ENCODE measurements at regions not wholly inside any gene's neighbourhood (a gene's known extent, or its start where the extent isn't known, plus 50 kb on each side); places are given as distances from the start of the nearest gene placed in this dataset.

- no peaks in the 10 kb centered on the region for H3K4me1 ChIP-seq (ENCODE audit: control insufficient read depth in 1 of 2, insufficient read depth in 2 of 2, low read length in 2 of 2)
- BruUV-seq (replicated peaks), result no TSS peak
- H4K20me1 ChIP-seq (ENCODE audit: insufficient read depth), result no peaks in the 10 kb centered on the region
- POLR2A ChIA-PET, result no interaction called here
- RAD21 ChIA-PET (ENCODE audit: low non-redundant PET in 1 of 2, low total read pairs in 2 of 2, uncharacterized antibody in 2 of 2, unreplicated experiment in 2 of 2), result no interaction called here
- ATAC-seq (no peak), DNase-seq (ENCODE audit: low read depth, low spot score) (no peak)
- intact Hi-C loops (cut with micrococcal nuclease), result no loop called here
- H3K9me2 ChIP-seq (ENCODE audit: insufficient read depth), result no peaks in the 10 kb centered on the region
- no peaks in the 10 kb centered on the region for H3K36me3 ChIP-seq (ENCODE audit: control insufficient read depth in 1 of 2, insufficient read depth in 2 of 2, low read length in 2 of 2)
- H2AFZ ChIP-seq (ENCODE audit: low read depth, low read length, poor library complexity, severe bottlenecking), result no peak overlapping the region
- H3K9ac ChIP-seq (ENCODE audit: low read length), result no peak overlapping the region
- TF ChIP-seq SIN3A (IDR thresholded peaks at IDR 0.05; ENCODE audit: low read depth), result no peak
- TF ChIP-seq, protein P1, sequence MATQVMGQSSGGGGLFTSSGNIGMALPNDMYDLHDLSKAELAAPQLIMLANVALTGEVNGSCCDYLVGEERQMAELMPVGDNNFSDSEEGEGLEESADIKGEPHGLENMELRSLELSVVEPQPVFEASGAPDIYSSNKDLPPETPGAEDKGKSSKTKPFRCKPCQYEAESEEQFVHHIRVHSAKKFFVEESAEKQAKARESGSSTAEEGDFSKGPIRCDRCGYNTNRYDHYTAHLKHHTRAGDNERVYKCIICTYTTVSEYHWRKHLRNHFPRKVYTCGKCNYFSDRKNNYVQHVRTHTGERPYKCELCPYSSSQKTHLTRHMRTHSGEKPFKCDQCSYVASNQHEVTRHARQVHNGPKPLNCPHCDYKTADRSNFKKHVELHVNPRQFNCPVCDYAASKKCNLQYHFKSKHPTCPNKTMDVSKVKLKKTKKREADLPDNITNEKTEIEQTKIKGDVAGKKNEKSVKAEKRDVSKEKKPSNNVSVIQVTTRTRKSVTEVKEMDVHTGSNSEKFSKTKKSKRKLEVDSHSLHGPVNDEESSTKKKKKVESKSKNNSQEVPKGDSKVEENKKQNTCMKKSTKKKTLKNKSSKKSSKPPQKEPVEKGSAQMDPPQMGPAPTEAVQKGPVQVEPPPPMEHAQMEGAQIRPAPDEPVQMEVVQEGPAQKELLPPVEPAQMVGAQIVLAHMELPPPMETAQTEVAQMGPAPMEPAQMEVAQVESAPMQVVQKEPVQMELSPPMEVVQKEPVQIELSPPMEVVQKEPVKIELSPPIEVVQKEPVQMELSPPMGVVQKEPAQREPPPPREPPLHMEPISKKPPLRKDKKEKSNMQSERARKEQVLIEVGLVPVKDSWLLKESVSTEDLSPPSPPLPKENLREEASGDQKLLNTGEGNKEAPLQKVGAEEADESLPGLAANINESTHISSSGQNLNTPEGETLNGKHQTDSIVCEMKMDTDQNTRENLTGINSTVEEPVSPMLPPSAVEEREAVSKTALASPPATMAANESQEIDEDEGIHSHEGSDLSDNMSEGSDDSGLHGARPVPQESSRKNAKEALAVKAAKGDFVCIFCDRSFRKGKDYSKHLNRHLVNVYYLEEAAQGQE (IDR thresholded peaks at IDR 0.05; ENCODE audit: low read depth), result no peak
- no peak for TF ChIP-seq RAD21 (IDR thresholded peaks at IDR 0.05; ENCODE audit: low read depth)
- TF ChIP-seq ZNF274 (IDR thresholded peaks at IDR 0.05; ENCODE audit: low read depth, low read length), result no peak
- TF ChIP-seq YY1 (IDR thresholded peaks at IDR 0.05; ENCODE audit: extremely low read depth, insufficient replicate concordance, low read depth, low read length), result no peak
- TF ChIP-seq POLR2A (IDR thresholded peaks at IDR 0.05; ENCODE audit: borderline replicate concordance, extremely low read depth, insufficient read depth, insufficient read length), result no peak
- no peak for TF ChIP-seq EZH2phosphoT487 (IDR thresholded peaks at IDR 0.05; ENCODE audit: borderline replicate concordance)
- no peak for TF ChIP-seq TCF7L2 (IDR thresholded peaks at IDR 0.05; ENCODE audit: borderline replicate concordance, extremely low read depth, insufficient read depth, insufficient read length)
- no peak for TF ChIP-seq MAX (IDR thresholded peaks at IDR 0.05)
- no peak for TF ChIP-seq SP1 (IDR thresholded peaks at IDR 0.05; ENCODE audit: low read depth)
- TF ChIP-seq EGR1 (IDR thresholded peaks at IDR 0.05; ENCODE audit: low read depth), result no peak
- TF ChIP-seq, protein P2, sequence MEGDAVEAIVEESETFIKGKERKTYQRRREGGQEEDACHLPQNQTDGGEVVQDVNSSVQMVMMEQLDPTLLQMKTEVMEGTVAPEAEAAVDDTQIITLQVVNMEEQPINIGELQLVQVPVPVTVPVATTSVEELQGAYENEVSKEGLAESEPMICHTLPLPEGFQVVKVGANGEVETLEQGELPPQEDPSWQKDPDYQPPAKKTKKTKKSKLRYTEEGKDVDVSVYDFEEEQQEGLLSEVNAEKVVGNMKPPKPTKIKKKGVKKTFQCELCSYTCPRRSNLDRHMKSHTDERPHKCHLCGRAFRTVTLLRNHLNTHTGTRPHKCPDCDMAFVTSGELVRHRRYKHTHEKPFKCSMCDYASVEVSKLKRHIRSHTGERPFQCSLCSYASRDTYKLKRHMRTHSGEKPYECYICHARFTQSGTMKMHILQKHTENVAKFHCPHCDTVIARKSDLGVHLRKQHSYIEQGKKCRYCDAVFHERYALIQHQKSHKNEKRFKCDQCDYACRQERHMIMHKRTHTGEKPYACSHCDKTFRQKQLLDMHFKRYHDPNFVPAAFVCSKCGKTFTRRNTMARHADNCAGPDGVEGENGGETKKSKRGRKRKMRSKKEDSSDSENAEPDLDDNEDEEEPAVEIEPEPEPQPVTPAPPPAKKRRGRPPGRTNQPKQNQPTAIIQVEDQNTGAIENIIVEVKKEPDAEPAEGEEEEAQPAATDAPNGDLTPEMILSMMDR (IDR thresholded peaks at IDR 0.05 in 2 of 3, conservative IDR thresholded peaks at IDR 0.05 in 1 of 3; ENCODE audit: borderline replicate concordance in 1 of 3, insufficient read depth in 1 of 3, low read depth in 2 of 3, low read length in 2 of 3), result no peak
- no peak for TF ChIP-seq CBX3 (IDR thresholded peaks at IDR 0.05; ENCODE audit: low read depth)
- no peak for TF ChIP-seq ZBTB33 (IDR thresholded peaks at IDR 0.05; ENCODE audit: extremely low read depth, insufficient replicate concordance, low read length)
- no peak for TF ChIP-seq JUND (IDR thresholded peaks at IDR 0.05)
- no peak for TF ChIP-seq EZH2 (IDR thresholded peaks at IDR 0.05)
- no peak for TF ChIP-seq ELF1 (IDR thresholded peaks at IDR 0.05; ENCODE audit: borderline replicate concordance, low read depth)
- no peak for TF ChIP-seq ATF3 (IDR thresholded peaks at IDR 0.05)
- no peaks in the 10 kb centered on the region for H3K27me3 ChIP-seq (ENCODE audit: insufficient read depth, low read length)
- CTCF ChIA-PET, result no interaction called here
- H3K9me3 ChIP-seq (ENCODE audit: control insufficient read depth in 1 of 2, insufficient read depth in 1 of 2, low read depth in 1 of 2, low read length in 2 of 2), result peaks cover 0 to 8% of the 10 kb centered on the region in 2 experiments; a peak in 1 of 4 replicates
- H3K4me3 ChIP-seq (replicated peaks in 1 of 2; ENCODE audit: low read depth in 1 of 2, low read length in 2 of 2), result no peak overlapping the region
- no peak overlapping the region for H3K27ac ChIP-seq (ENCODE audit: low read depth, low read length)
- no peak overlapping the region for H3K4me2 ChIP-seq (ENCODE audit: low read length)
- no peaks in the 10 kb centered on the region for H3K79me2 ChIP-seq (ENCODE audit: insufficient read depth, low read length)
These were observed 600.1 kb upstream of the FSHR start for GRCh38 chr2:49754381-49754780.
